Neural progenitor cell (in vitro differentiated cells): ENCODE measurements at regions not wholly inside any gene's neighbourhood (a gene's known extent, or its start where the extent isn't known, plus 50 kb on each side); places are given as distances from the start of the nearest gene placed in this dataset.

ENCODE experiments used
- DNase-seq: peaks from one replicate; pipeline ENCODE4 v3.0.0-alpha.2; 2016; ENCODE audit warnings: low spot score
- H2AFZ ChIP-seq: fragments of 200-600 bp; sonication (generic); replicated peaks from 2 replicates; pipeline ENCODE4 v1.6.1; 2016; ENCODE audit warnings: antibody characterized with exemption
- H3F3A ChIP-seq: fragments of 200-600 bp; sonication (generic); 2 replicates; pipeline ENCODE4 v1.6.1; 2016; ENCODE audit warnings: antibody characterized with exemption, low read depth
- H3K27ac ChIP-seq: fragments of 200-600 bp; sonication (generic); 2 replicates; pipeline ENCODE4 v1.5.1; 2016; ENCODE audit warnings: mild to moderate bottlenecking
- H3K27me3 ChIP-seq: fragments of 200-600 bp; sonication (generic); 2 replicates; pipeline ENCODE4 v1.6.1; 2016; ENCODE audit warnings: mild to moderate bottlenecking, moderate library complexity
- H3K36me3 ChIP-seq: fragments of 200-600 bp; sonication (generic); 2 replicates; pipeline ENCODE4 v1.5.1; 2016
- H3K4me1 ChIP-seq: fragments of 200-600 bp; sonication (generic); 2 replicates; pipeline ENCODE4 v1.6.1; 2016; ENCODE audit warnings: mixed run types
- H3K4me2 ChIP-seq: fragments of 200-600 bp; sonication (generic); 2 replicates; pipeline ENCODE4 v1.6.1; 2016
- H3K4me3 ChIP-seq: fragments of 200-600 bp; sonication (generic); 2 replicates; pipeline ENCODE4 v1.5.1; 2016
- H3K79me2 ChIP-seq: fragments of 200-600 bp; sonication (generic); 2 replicates; pipeline ENCODE4 v1.6.1; 2016; ENCODE audit warnings: low read depth
- H3K9ac ChIP-seq: fragments of 200-600 bp; sonication (generic); 2 replicates; pipeline ENCODE4 v1.6.1; 2016
- H3K9me3 ChIP-seq: fragments of 200-600 bp; sonication (generic); 2 replicates; pipeline ENCODE4 v1.5.1; 2016; ENCODE audit warnings: low read depth
- H4K20me1 ChIP-seq: fragments of 200-600 bp; sonication (generic); 2 replicates; pipeline ENCODE4 v1.6.1; 2016; ENCODE audit warnings: low read depth
- H3K27ac Mint-ChIP-seq: 3 replicates; pipeline ENCODE4 v1.8.0; 2021; ENCODE audit warnings: mixed read lengths
- H3K27me3 Mint-ChIP-seq: 2 replicates; pipeline ENCODE4 v1.8.0; 2022; ENCODE audit warnings: low read depth, mild to moderate bottlenecking, inconsistent platforms, moderate library complexity, mixed read lengths; ENCODE audit not compliant: insufficient read depth
- H3K36me3 Mint-ChIP-seq: 3 replicates; pipeline ENCODE4 v1.8.0; 2021; ENCODE audit warnings: mixed read lengths
- H3K4me1 Mint-ChIP-seq: 3 replicates; pipeline ENCODE4 v1.8.0; 2021; ENCODE audit warnings: mixed read lengths
- H3K4me3 Mint-ChIP-seq: 3 replicates; pipeline ENCODE4 v1.8.0; 2021; ENCODE audit warnings: mild to moderate bottlenecking, moderate library complexity, mixed read lengths
- H3K9me3 Mint-ChIP-seq: 3 replicates; pipeline ENCODE4 v1.8.0; 2020; ENCODE audit warnings: mixed read lengths
- EZH2 ChIP-seq: fragments of 200-600 bp; sonication (generic); IDR thresholded peaks from 2 replicates; pipeline ENCODE4 v1.6.1; 2017; ENCODE audit warnings: antibody characterized with exemption, mild to moderate bottlenecking, moderate library complexity
- EZH2phosphoT487 ChIP-seq: fragments of 200-600 bp; sonication (generic); IDR thresholded peaks from 2 replicates; pipeline ENCODE4 v1.6.1; 2017; ENCODE audit warnings: antibody characterized with exemption
- TF ChIP-seq, protein P1 (sequence below): fragments of 200-600 bp; sonication (generic); IDR thresholded peaks from 2 replicates; pipeline ENCODE4 v1.5.1; 2017; ENCODE audit warnings: antibody characterized with exemption, mild to moderate bottlenecking

DNA sequence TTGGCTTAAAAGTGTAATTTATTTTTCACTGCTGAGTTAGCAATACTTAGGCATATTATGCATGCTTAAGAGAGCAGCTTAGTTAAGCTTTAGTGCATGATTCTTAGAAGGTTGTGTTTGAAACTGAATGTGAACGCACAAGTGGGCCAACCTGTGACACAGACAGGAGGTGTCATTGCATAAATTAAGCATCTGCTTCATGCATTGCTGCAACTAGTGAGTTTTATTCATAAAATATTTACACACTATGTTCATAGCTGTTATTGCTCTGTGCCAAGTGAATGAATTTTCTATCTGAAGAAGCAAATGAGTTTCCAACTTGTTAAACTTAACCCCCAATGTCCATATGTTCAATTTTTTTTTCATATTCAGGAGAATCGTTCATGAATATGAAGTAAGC is 806.4 kb downstream of the GALR1 start:
- no peaks in the 10 kb centered on the region for H3K79me2 ChIP-seq
- H3K9me3 ChIP-seq = no peaks in the 10 kb centered on the region
- H3K27ac ChIP-seq = no peak overlapping the region
- Mint-ChIP-seq H3K27me3 (peaks cover 2% of the 10 kb centered on the region), H3K27ac (no peak overlapping the region), H3K36me3 (no peaks in the 10 kb centered on the region), H3K4me1 (no peaks in the 10 kb centered on the region), H3K4me3 (no peak overlapping the region), H3K9me3 (no peaks in the 10 kb centered on the region)
- no peaks in the 10 kb centered on the region for H3K27me3 ChIP-seq
- H3K9ac ChIP-seq = no peak overlapping the region
- no peak overlapping the region for H3K4me2 ChIP-seq
- no peak overlapping the region for H3K4me3 ChIP-seq
- H3K36me3 ChIP-seq = no peaks in the 10 kb centered on the region
- TF ChIP-seq EZH2 = no peak
- TF ChIP-seq, protein P1, sequence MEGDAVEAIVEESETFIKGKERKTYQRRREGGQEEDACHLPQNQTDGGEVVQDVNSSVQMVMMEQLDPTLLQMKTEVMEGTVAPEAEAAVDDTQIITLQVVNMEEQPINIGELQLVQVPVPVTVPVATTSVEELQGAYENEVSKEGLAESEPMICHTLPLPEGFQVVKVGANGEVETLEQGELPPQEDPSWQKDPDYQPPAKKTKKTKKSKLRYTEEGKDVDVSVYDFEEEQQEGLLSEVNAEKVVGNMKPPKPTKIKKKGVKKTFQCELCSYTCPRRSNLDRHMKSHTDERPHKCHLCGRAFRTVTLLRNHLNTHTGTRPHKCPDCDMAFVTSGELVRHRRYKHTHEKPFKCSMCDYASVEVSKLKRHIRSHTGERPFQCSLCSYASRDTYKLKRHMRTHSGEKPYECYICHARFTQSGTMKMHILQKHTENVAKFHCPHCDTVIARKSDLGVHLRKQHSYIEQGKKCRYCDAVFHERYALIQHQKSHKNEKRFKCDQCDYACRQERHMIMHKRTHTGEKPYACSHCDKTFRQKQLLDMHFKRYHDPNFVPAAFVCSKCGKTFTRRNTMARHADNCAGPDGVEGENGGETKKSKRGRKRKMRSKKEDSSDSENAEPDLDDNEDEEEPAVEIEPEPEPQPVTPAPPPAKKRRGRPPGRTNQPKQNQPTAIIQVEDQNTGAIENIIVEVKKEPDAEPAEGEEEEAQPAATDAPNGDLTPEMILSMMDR = no peak
- no peak for TF ChIP-seq EZH2phosphoT487
- no peaks in the 10 kb centered on the region for H4K20me1 ChIP-seq
- no peak overlapping the region for H2AFZ ChIP-seq
- no peaks in the 10 kb centered on the region for H3K4me1 ChIP-seq
- H3F3A ChIP-seq = no peaks in the 10 kb centered on the region
- no peak for DNase-seq

DNA sequence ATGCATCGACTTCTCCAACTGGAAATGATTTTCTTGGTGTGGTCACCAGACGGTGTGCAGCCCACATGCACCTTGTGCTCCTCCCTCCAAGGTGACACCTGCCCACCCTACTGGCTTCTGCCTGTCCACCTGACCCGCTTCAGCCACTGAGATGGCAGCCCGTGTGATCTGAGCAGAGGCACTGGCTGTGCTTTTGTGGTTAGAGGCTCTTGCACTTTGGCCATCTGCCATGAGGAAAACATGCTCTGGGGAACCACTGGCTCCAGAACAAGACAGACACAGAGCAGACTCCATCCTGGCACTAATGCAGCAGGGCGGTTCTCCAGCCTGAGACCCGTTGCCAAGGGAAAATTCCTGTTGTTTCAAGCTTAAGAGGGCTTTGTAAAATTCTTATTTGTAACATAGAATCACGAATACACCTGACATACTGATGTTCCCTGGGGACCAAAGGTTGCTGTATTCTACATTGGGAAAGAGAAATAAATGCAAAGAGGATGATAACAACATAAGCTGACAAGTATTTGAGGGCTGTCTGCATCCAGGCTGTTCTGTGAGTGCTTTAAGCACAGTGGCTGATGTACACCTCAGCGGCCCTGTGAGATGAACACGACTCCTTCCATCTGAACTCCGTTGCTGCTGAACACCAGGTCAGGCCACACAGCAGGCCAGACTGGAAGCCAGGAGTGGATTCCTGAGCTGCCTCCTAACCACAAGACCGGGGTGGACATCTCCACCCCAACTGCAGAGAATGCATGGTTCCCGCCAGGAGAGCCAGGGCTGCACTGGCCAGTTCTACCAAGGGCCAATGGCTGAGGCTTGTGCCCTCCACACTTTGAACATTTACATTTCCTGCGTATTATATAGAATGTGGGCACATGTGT is 820.4 kb downstream of the GALR1 start:
- Histone ChIP-seq H3K27ac (no peak overlapping the region), H3K4me1 (no peaks in the 10 kb centered on the region), H3K4me2 (no peak overlapping the region), H2AFZ (no peak overlapping the region), H3K9ac (no peak overlapping the region), H3K36me3 (no peaks in the 10 kb centered on the region), H3K27me3 (no peaks in the 10 kb centered on the region), H4K20me1 (no peaks in the 10 kb centered on the region), H3K4me3 (no peak overlapping the region), H3K79me2 (no peaks in the 10 kb centered on the region), H3K9me3 (no peaks in the 10 kb centered on the region), H3F3A (no peaks in the 10 kb centered on the region)
- H3K27me3 Mint-ChIP-seq = peaks cover 7% of the 10 kb centered on the region
- TF ChIP-seq EZH2 (no peak), EZH2phosphoT487 (no peak)
- TF ChIP-seq, protein P1 = no peak
- peaks cover 26% of the 10 kb centered on the region for H3K4me1 Mint-ChIP-seq
- H3K4me3 Mint-ChIP-seq = no peak overlapping the region
- no peak overlapping the region for H3K27ac Mint-ChIP-seq
- no peak for DNase-seq
- H3K36me3 Mint-ChIP-seq = no peaks in the 10 kb centered on the region
- H3K9me3 Mint-ChIP-seq = peaks cover 8% of the 10 kb centered on the region

DNA sequence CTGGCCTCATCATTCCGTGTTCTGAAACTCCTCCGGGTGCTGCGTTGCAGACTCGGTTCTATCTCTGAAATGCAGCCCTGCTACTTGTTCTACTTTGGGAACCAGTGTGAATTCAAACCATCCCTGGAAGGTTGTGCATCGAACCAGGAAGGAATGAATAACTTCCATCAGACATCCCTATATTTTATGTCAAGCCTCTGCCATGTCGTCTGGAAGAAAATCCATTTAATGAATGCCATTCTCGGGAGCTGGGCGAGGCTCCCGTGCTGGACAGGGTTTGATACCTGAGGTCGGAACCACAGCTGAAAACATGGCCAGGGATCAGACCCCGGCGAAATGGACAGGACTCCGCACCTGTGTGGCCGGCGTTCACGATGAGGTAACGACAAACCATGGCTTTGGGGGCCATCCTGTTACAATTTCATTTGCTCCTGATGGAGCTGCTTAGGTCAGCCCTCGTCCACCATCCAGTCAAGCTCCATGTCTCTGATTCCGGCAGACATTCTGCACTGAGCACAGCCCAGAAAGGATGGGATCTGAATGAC is 821.6 kb downstream of the GALR1 start:
- Histone ChIP-seq H3K36me3 (no peaks in the 10 kb centered on the region), H3K4me3 (no peak overlapping the region), H3K4me1 (no peaks in the 10 kb centered on the region), H3K9me3 (no peaks in the 10 kb centered on the region), H2AFZ (no peak overlapping the region), H3K27me3 (no peaks in the 10 kb centered on the region), H3K9ac (no peak overlapping the region), H3K4me2 (no peak overlapping the region), H4K20me1 (no peaks in the 10 kb centered on the region), H3K79me2 (no peaks in the 10 kb centered on the region), H3F3A (no peaks in the 10 kb centered on the region), H3K27ac (no peak overlapping the region)
- H3K9me3 Mint-ChIP-seq = peaks cover 2% of the 10 kb centered on the region
- no peak overlapping the region for H3K4me3 Mint-ChIP-seq
- no peaks in the 10 kb centered on the region for H3K36me3 Mint-ChIP-seq
- peaks cover 34% of the 10 kb centered on the region for H3K4me1 Mint-ChIP-seq
- no peak overlapping the region for H3K27ac Mint-ChIP-seq
- no peak for TF ChIP-seq EZH2phosphoT487
- TF ChIP-seq EZH2 = no peak
- TF ChIP-seq, protein P1 = no peak
- no peak for DNase-seq
- H3K27me3 Mint-ChIP-seq = peaks cover 7% of the 10 kb centered on the region
